ENCODE measurements at regions not wholly inside any gene's neighbourhood (a gene's known extent, or its start where the extent isn't known, plus 50 kb on each side); places are given as distances from the start of the nearest gene placed in this dataset.

DNA sequence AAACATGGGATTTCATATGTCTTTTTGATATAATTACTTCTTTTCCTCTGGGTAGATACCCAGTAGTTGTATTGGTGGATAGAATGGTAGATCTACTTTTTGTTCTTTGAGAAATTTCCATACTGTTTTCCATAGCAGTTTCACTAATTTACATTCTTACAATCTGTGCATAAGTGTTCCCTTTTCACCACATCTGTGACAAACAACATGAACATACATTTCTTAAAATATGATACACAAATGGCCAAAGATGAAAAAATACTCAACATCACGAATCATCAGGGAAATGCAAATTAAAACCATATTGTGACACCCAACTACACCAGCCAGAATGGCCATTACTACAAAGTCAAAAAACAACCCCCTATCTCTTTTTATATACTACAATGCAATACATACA is 1778.5 kb upstream of the ACO1 start:
- TF ChIP-seq, protein P1, sequence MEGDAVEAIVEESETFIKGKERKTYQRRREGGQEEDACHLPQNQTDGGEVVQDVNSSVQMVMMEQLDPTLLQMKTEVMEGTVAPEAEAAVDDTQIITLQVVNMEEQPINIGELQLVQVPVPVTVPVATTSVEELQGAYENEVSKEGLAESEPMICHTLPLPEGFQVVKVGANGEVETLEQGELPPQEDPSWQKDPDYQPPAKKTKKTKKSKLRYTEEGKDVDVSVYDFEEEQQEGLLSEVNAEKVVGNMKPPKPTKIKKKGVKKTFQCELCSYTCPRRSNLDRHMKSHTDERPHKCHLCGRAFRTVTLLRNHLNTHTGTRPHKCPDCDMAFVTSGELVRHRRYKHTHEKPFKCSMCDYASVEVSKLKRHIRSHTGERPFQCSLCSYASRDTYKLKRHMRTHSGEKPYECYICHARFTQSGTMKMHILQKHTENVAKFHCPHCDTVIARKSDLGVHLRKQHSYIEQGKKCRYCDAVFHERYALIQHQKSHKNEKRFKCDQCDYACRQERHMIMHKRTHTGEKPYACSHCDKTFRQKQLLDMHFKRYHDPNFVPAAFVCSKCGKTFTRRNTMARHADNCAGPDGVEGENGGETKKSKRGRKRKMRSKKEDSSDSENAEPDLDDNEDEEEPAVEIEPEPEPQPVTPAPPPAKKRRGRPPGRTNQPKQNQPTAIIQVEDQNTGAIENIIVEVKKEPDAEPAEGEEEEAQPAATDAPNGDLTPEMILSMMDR (IDR thresholded peaks at IDR 0.05) = no peak
- no peak for TF ChIP-seq POLR2AphosphoS5 (IDR thresholded peaks at IDR 0.05; ENCODE audit: low read depth, low read length)
